ENCODE measurements at regions not wholly inside any gene's neighbourhood (a gene's known extent, or its start where the extent isn't known, plus 50 kb on each side); places are given as distances from the start of the nearest gene placed in this dataset.

DNA sequence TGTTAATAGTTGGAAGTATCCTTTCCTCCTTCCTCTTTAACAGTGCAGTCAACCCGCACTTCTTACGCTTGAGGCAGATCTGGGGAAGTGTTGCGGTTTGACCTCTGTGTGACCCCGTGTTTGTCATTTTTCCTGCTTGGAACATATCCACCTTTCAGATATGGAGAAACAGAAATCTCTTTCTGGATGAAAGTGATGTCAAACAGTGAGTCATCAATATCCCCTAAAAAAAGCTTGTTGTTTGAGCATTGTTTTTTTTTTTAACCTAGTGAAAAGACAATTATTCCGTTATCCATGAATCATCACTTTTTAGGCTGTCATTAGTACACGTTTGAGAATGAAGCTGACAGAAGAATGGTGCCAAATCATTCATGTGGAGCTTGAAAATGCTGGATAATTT, 293.7 kb downstream of the ARPP21 start:
- TF ChIP-seq, protein P1, sequence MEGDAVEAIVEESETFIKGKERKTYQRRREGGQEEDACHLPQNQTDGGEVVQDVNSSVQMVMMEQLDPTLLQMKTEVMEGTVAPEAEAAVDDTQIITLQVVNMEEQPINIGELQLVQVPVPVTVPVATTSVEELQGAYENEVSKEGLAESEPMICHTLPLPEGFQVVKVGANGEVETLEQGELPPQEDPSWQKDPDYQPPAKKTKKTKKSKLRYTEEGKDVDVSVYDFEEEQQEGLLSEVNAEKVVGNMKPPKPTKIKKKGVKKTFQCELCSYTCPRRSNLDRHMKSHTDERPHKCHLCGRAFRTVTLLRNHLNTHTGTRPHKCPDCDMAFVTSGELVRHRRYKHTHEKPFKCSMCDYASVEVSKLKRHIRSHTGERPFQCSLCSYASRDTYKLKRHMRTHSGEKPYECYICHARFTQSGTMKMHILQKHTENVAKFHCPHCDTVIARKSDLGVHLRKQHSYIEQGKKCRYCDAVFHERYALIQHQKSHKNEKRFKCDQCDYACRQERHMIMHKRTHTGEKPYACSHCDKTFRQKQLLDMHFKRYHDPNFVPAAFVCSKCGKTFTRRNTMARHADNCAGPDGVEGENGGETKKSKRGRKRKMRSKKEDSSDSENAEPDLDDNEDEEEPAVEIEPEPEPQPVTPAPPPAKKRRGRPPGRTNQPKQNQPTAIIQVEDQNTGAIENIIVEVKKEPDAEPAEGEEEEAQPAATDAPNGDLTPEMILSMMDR (IDR thresholded peaks at IDR 0.05) = no peak
- no peak for DNase-seq
- Mint-ChIP-seq H3K36me3 (ENCODE audit: low read depth) (no peaks in the 10 kb centered on the region), H3K27ac (no peak overlapping the region), H3K9me3 (no peaks in the 10 kb centered on the region), H3K27me3 (ENCODE audit: low read depth, poor library complexity) (no peaks in the 10 kb centered on the region), H3K4me1 (peaks cover 5% of the 10 kb centered on the region), H3K4me3 (no peak overlapping the region)

DNA sequence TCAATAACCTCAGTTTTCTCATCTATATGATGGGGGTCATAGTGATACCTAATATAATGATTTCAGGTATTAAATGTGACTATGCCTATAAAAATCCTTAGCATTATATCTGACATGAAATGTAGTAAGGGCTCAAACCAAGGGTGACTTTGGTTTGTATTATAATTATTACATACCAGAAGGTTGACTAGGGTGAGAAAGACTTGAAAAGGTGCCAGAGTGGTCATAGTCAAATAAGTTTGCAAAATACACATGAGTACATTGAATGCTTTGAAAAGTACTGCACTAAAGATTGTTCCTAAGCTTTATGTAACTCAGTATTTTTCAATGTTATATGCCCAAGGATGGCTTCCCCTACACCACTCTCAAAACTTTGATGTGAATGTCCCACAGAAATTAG, 297.2 kb downstream of the ARPP21 start:
- Mint-ChIP-seq H3K9me3 (no peaks in the 10 kb centered on the region), H3K36me3 (ENCODE audit: low read depth) (no peaks in the 10 kb centered on the region), H3K27ac (no peak overlapping the region), H3K4me1 (peaks cover 5% of the 10 kb centered on the region), H3K27me3 (ENCODE audit: low read depth, poor library complexity) (no peaks in the 10 kb centered on the region), H3K4me3 (no peak overlapping the region)
- no peak for DNase-seq
- TF ChIP-seq, protein P1 (IDR thresholded peaks at IDR 0.05) = no peak

DNA sequence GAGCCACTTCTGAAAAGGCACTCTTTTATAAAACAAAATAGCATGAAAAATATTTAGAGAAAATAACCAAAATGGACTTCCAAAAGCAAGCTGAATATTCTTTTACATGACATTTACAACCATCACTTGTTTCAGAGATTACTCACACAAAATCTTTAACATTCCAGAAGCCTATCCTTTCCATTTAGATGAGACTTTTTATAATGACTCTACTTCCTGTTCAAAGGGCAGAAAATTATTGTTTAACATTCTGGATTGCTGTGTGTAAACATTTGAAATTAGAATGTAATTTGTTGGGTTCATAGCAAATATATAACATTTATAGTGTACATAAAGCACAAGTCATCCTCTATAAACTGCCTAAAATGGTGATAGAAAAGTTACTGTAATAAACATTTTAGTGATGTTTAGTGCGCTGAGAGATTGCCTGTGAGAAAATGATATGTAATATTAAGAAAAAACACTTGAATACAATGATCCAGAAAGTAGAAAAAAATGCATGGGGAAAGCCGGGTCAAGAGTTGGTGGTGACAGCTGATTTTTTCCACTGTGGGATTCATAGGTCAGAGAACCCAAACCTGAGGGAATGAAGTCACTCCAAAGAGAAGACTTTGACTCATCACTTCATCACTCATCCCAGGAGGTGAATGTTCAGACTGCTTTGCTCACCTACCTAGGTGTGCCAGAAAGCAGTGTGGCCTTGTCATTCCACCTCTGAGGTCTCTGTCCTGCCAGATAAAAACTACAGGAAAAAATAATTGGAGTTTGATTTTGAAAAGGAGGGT, 305.8 kb downstream of the ARPP21 start:
- TF ChIP-seq, protein P1 (IDR thresholded peaks at IDR 0.05) = no peak
- H3K4me1 Mint-ChIP-seq = no peaks in the 10 kb centered on the region
- no peaks in the 10 kb centered on the region for H3K36me3 Mint-ChIP-seq (ENCODE audit: low read depth)
- no peak for DNase-seq
- H3K9me3 Mint-ChIP-seq = no peaks in the 10 kb centered on the region
- H3K4me3 Mint-ChIP-seq = no peak overlapping the region
- no peaks in the 10 kb centered on the region for H3K27me3 Mint-ChIP-seq (ENCODE audit: low read depth, poor library complexity)
- H3K27ac Mint-ChIP-seq = no peak overlapping the region

DNA sequence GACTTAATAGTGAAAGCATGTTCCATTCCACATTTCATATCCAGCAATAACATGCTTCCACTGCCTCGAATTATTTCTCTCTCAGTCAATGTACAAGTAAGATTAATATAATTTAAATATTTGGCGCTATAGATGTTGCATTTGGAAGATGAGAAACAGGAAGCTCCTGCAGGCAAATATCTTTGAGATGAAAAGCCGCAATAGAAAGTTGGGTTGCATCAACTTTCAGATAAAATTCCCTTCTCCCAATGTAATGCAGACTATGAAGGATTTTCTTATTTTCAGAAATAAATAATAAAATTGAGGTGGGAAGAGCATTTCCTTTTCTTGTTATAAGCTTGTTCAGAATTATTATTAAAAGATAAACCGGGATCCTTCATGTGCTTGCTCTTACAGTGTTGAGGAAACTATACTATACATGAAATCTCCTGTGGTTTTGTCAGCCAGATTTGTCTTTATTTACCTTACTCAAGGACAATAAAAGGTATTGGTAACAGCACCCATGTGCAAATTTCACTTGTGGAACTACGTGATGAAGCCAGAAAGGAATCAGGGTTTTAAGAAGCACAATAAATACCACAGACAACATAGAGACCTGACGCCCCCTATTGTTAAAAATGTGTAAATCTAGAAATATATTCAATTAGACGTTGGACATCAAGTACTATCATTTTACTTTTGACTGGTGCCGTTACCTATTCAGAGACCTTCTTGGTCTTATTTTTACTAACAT, 307.0 kb downstream of the ARPP21 start:
- no peaks in the 10 kb centered on the region for H3K36me3 Mint-ChIP-seq (ENCODE audit: low read depth)
- H3K27ac Mint-ChIP-seq = no peak overlapping the region
- TF ChIP-seq, protein P1 (IDR thresholded peaks at IDR 0.05) = peak; percentile 58
- no peaks in the 10 kb centered on the region for H3K4me1 Mint-ChIP-seq
- H3K27me3 Mint-ChIP-seq (ENCODE audit: low read depth, poor library complexity) = no peaks in the 10 kb centered on the region
- H3K4me3 Mint-ChIP-seq = no peak overlapping the region
- peaks cover 3% of the 10 kb centered on the region for H3K9me3 Mint-ChIP-seq
- no peak for DNase-seq

DNA sequence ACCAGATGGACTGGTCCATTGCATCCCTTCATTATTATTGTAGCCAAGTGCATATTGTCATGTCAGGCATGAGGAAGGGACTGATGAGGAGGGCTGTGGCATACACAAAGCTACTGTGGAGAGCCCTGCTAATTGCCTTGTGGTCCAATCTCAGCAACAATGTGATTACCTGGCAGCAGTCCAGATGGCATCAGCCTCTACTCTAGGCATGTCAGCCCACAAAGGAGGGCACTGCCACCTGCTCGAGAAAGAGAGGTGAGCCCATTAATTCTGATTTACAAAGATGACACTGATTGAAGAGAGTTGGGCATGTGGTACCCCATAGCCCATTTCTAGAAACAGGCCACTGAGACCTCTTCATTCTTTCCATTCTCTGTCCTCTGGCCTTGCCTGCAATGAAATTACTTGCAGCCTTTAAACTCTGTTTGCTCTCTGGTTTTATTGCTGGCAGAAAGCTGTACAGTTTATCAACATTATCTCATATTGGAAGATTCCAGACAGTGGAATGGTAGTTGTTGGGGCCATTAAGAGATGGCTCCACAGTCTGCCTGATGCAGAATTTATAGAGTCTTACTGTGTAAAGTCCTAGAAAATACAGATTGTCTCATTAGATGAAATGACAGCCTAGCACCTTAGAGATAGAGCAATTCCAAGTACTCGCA, 307.7 kb downstream of the ARPP21 start:
- no peaks in the 10 kb centered on the region for H3K27me3 Mint-ChIP-seq (ENCODE audit: low read depth, poor library complexity)
- no peak overlapping the region for H3K27ac Mint-ChIP-seq

More for the DNA sequence above, 307.7 kb downstream of the ARPP21 start:
- H3K36me3 Mint-ChIP-seq (ENCODE audit: low read depth) = no peaks in the 10 kb centered on the region
- no peak for DNase-seq
- TF ChIP-seq, protein P1 (IDR thresholded peaks at IDR 0.05) = no peak
- H3K9me3 Mint-ChIP-seq = peaks cover 9% of the 10 kb centered on the region
- H3K4me3 Mint-ChIP-seq = no peak overlapping the region
- H3K4me1 Mint-ChIP-seq = no peaks in the 10 kb centered on the region
